ENCODE measurements at regions not wholly inside any gene's neighbourhood (a gene's known extent, or its start where the extent isn't known, plus 50 kb on each side); places are given as distances from the start of the nearest gene placed in this dataset.

- TF ChIP-seq, protein P1, sequence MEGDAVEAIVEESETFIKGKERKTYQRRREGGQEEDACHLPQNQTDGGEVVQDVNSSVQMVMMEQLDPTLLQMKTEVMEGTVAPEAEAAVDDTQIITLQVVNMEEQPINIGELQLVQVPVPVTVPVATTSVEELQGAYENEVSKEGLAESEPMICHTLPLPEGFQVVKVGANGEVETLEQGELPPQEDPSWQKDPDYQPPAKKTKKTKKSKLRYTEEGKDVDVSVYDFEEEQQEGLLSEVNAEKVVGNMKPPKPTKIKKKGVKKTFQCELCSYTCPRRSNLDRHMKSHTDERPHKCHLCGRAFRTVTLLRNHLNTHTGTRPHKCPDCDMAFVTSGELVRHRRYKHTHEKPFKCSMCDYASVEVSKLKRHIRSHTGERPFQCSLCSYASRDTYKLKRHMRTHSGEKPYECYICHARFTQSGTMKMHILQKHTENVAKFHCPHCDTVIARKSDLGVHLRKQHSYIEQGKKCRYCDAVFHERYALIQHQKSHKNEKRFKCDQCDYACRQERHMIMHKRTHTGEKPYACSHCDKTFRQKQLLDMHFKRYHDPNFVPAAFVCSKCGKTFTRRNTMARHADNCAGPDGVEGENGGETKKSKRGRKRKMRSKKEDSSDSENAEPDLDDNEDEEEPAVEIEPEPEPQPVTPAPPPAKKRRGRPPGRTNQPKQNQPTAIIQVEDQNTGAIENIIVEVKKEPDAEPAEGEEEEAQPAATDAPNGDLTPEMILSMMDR (IDR thresholded peaks at IDR 0.05; ENCODE audit: low read depth, low read length) = no peak
- TF ChIP-seq POLR2A (IDR thresholded peaks at IDR 0.05; ENCODE audit: extremely low read depth, insufficient read length) = no peak
- TF ChIP-seq, protein P2, sequence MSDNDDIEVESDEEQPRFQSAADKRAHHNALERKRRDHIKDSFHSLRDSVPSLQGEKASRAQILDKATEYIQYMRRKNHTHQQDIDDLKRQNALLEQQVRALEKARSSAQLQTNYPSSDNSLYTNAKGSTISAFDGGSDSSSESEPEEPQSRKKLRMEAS (IDR thresholded peaks at IDR 0.05; ENCODE audit: low read depth, low read length) = no peak
These were observed 1424.1 kb downstream of the SLITRK1 start for GRCh38 chr13:82458169-82458568.
